CD4-positive, alpha-beta memory T cell (primary cell): ENCODE measurements at regions not wholly inside any gene's neighbourhood (a gene's known extent, or its start where the extent isn't known, plus 50 kb on each side); places are given as distances from the start of the nearest gene placed in this dataset.
"Not testable (repeated sequence)": the region's sequence is repeated elsewhere in the genome, so short reads cannot be mapped to it uniquely, and the experiment has no call there.

ENCODE experiments used
- CTCF ChIA-PET: fragments of 350-600 bp; sonication (Branson Sonifier 250); formaldehyde crosslinking; loops from one replicate; lab custom pipeline; 2021; ENCODE audit warnings: inconsistent platforms; ENCODE audit not compliant: partially characterized antibody; lab: Charles Lee
- POLR2A ChIA-PET: fragments of 350-600 bp; sonication (Branson Sonifier 250); formaldehyde crosslinking; loops from one replicate; lab custom pipeline; 2021; ENCODE audit not compliant: partially characterized antibody; lab: Charles Lee
- DNase-seq, 5 donors: peaks; one replicate each; pipeline versions ENCODE4 v3.0.0 to v3.0.0-alpha.2; 2020 to 2022; ENCODE audit warnings: mixed read lengths in 1 of 5
- H3K27ac ChIP-seq: one replicate; pipeline ENCODE4 v1.7.0; 2013; ENCODE audit warnings: low read depth, low read length
- H3K27me3 ChIP-seq: 2 replicates; pipeline ENCODE4 v1.7.0; 2013; ENCODE audit warnings: mild to moderate bottlenecking, low read length, moderate library complexity; ENCODE audit not compliant: insufficient read depth
- H3K36me3 ChIP-seq: 2 replicates; pipeline ENCODE4 v1.7.0; 2013; ENCODE audit warnings: mild to moderate bottlenecking, low read length, moderate library complexity; ENCODE audit not compliant: insufficient read depth
- H3K4me1 ChIP-seq: 2 replicates; pipeline ENCODE4 v1.7.0; 2013; ENCODE audit warnings: mild to moderate bottlenecking, low read length, moderate library complexity; ENCODE audit not compliant: insufficient read depth
- H3K4me3 ChIP-seq, 2 donors: one replicate each; pipeline ENCODE4 v1.7.0; 2013; ENCODE audit warnings: low read length in 2 of 2, mild to moderate bottlenecking in 1 of 2
- H3K9me3 ChIP-seq, 2 donors: one replicate each; pipeline ENCODE4 v1.7.0; 2013; ENCODE audit warnings: low read length in 2 of 2, control low read depth in 1 of 2; ENCODE audit not compliant: control insufficient read depth in 1 of 2
- H3K27ac Mint-ChIP-seq, 7 donors: one replicate each; pipeline ENCODE4 v1.8.0; 2020 to 2021; ENCODE audit warnings: mixed read lengths in 7 of 7, mild to moderate bottlenecking in 6 of 7, inconsistent platforms in 3 of 7, moderate library complexity in 3 of 7
- H3K27me3 Mint-ChIP-seq, 2 donors: one replicate each; pipeline ENCODE4 v1.8.0; 2020 to 2021; ENCODE audit warnings: mixed read lengths in 2 of 2
- H3K36me3 Mint-ChIP-seq, 2 donors: one replicate each; pipeline ENCODE4 v1.8.0; 2020 to 2021; ENCODE audit warnings: mixed read lengths in 2 of 2, inconsistent platforms in 1 of 2, mild to moderate bottlenecking in 1 of 2
- H3K4me1 Mint-ChIP-seq, 4 donors: one replicate each; pipeline ENCODE4 v1.8.0; 2020 to 2021; ENCODE audit warnings: mixed read lengths in 4 of 4, mild to moderate bottlenecking in 1 of 4
- H3K4me3 Mint-ChIP-seq, 8 donors: one replicate each; pipeline ENCODE4 v1.8.0; 2020 to 2021; ENCODE audit warnings: mixed read lengths in 8 of 8, mild to moderate bottlenecking in 7 of 8, moderate library complexity in 6 of 8, inconsistent platforms in 3 of 8
- H3K9me3 Mint-ChIP-seq, 8 donors: one replicate each; pipeline ENCODE4 v1.8.0; 2020 to 2021; ENCODE audit warnings: mixed read lengths in 8 of 8, mild to moderate bottlenecking in 5 of 8, inconsistent platforms in 3 of 8, moderate library complexity in 1 of 8
- intact Hi-C: fragments of 100-400 bp; cut with micrococcal nuclease; formaldehyde crosslinking; loops from one replicate; pipeline ENCODE4 v1.15.1; 2023

- ChIA-PET POLR2A (no interaction called here), CTCF (no interaction called here)
- Histone ChIP-seq H3K36me3 (no peaks in the 10 kb centered on the region), H3K27me3 (no peaks in the 10 kb centered on the region), H3K27ac (no peak overlapping the region), H3K4me3 (no peak overlapping the region), H3K4me1 (no peaks in the 10 kb centered on the region), H3K9me3 (no peaks in the 10 kb centered on the region)
- intact Hi-C loops: no loop called here
- Mint-ChIP-seq H3K36me3 (no peaks in the 10 kb centered on the region), H3K4me3 (no peak overlapping the region), H3K4me1 (no peaks in the 10 kb centered on the region), H3K27ac (no peak overlapping the region), H3K27me3 (no peaks in the 10 kb centered on the region), H3K9me3 (no peaks in the 10 kb centered on the region)
- no peak for DNase-seq
These were observed 222.3 kb upstream of the KIF2A start for GRCh38 chr5:62083661-62084060.

- Histone ChIP-seq H3K9me3 (no peaks in the 10 kb centered on the region), H3K4me3 (no peak overlapping the region), H3K4me1 (no peaks in the 10 kb centered on the region), H3K36me3 (no peaks in the 10 kb centered on the region), H3K27ac (no peak overlapping the region), H3K27me3 (no peaks in the 10 kb centered on the region)
- intact Hi-C loops: no loop called here
- H3K9me3 Mint-ChIP-seq: no peaks in the 10 kb centered on the region
- CTCF ChIA-PET: no interaction called here
- no peaks in the 10 kb centered on the region for H3K27me3 Mint-ChIP-seq
- no peak overlapping the region for H3K4me3 Mint-ChIP-seq
- POLR2A ChIA-PET: no interaction called here
- H3K27ac Mint-ChIP-seq: peak overlapping the region in 1 of 7 donors; percentile 7
- no peaks in the 10 kb centered on the region for H3K4me1 Mint-ChIP-seq
- H3K36me3 Mint-ChIP-seq: no peaks in the 10 kb centered on the region
- no peak for DNase-seq
These were observed 221.6 kb upstream of the KIF2A start for GRCh38 chr5:62084391-62084790.

GRCh38 chr5:62090953-62091352 lies 215.1 kb upstream of the KIF2A start:
- H3K4me3 ChIP-seq: no peak overlapping the region
- Mint-ChIP-seq H3K27ac (no peak overlapping the region), H3K27me3 (peaks cover 0 to 4% of the 10 kb centered on the region in 2 donors), H3K4me1 (peaks cover 0 to 18% (median 9%) of the 10 kb centered on the region in 4 donors), H3K36me3 (no peaks in the 10 kb centered on the region), H3K9me3 (peaks cover 0 to 2% (median 0%) of the 10 kb centered on the region in 8 donors), H3K4me3 (no peak overlapping the region)
- no peaks in the 10 kb centered on the region for H3K27me3 ChIP-seq
- intact Hi-C loops: no loop called here
- no peaks in the 10 kb centered on the region for H3K4me1 ChIP-seq
- POLR2A ChIA-PET: no interaction called here
- DNase-seq: no peak
- H3K36me3 ChIP-seq: no peaks in the 10 kb centered on the region
- CTCF ChIA-PET: no interaction called here
- no peaks in the 10 kb centered on the region for H3K9me3 ChIP-seq
- no peak overlapping the region for H3K27ac ChIP-seq

- H3K9me3 Mint-ChIP-seq: peaks cover 0 to 7% (median 0%) of the 10 kb centered on the region in 8 donors
- H3K27ac ChIP-seq: no peak overlapping the region
- H3K4me3 Mint-ChIP-seq: peak overlapping the region in 6 of 8 donors; percentile 25 to 71 (median 64)
- H3K9me3 ChIP-seq: no peaks in the 10 kb centered on the region
- CTCF ChIA-PET: no interaction called here
- peaks cover 0 to 4% of the 10 kb centered on the region in 2 donors for H3K27me3 Mint-ChIP-seq
- no peaks in the 10 kb centered on the region for H3K36me3 Mint-ChIP-seq
- intact Hi-C loops: no loop called here
- H3K27ac Mint-ChIP-seq: peak overlapping the region in 1 of 7 donors; percentile 43
- H3K4me1 Mint-ChIP-seq: peaks cover 0 to 18% (median 9%) of the 10 kb centered on the region in 4 donors
- no peaks in the 10 kb centered on the region for H3K27me3 ChIP-seq
- no peak overlapping the region for H3K4me3 ChIP-seq
- POLR2A ChIA-PET: no interaction called here
- no peaks in the 10 kb centered on the region for H3K4me1 ChIP-seq
- no peaks in the 10 kb centered on the region for H3K36me3 ChIP-seq
- no peak for DNase-seq
These were observed 212.6 kb upstream of the KIF2A start for GRCh38 chr5:62093411-62093810.

DNA sequence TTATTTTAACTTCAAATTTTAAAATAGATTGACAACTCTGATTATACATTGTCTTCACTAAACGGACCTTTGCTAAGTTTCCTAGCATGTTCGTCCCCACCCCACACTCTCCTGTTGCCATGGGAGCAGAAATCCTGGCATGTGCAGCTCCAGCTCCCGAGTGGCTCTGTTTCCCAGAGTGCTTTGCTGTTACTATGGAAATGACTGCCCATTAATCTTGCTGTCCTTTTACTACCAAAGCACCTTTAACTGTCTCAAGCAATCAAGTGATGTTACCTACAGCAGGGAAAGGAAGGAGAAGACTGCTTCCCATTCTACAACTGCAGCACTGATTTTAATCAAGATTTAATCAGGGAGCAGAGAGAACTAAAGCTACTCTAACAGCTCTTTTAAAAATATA lies 212.0 kb upstream of the KIF2A start:
- no peak for DNase-seq

DNA sequence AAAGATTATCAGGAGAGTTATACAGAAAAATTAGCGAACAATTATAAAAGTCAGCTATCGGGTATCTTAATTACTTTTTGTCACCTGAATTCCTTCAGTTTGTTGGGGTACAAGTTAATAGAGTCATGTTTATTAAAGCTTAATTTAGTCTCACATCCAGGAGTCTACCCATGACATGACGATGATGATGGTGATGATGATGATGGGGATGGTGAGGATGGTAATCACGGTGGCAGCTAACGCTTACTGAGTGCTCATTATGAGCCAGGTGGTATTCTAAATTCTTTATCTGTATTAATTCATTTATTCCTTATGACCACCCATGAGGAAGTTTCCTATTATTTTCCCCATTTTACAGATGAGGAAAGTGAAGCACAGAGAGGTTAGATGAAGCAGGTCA lies 208.6 kb upstream of the KIF2A start:
- peaks cover 4 to 7% of the 10 kb centered on the region in 2 donors for H3K27me3 Mint-ChIP-seq
- no peaks in the 10 kb centered on the region for H3K4me1 ChIP-seq
- ChIA-PET POLR2A (no interaction called here), CTCF (no interaction called here)
- no peaks in the 10 kb centered on the region for H3K9me3 ChIP-seq
- H3K36me3 Mint-ChIP-seq: no peaks in the 10 kb centered on the region
- peaks cover 0 to 13% (median under 1%) of the 10 kb centered on the region in 8 donors for H3K9me3 Mint-ChIP-seq
- H3K36me3 ChIP-seq: no peaks in the 10 kb centered on the region
- no peak overlapping the region for H3K4me3 ChIP-seq
- H3K4me3 Mint-ChIP-seq: no peak overlapping the region
- intact Hi-C loops: no loop called here
- H3K27me3 ChIP-seq: no peaks in the 10 kb centered on the region
- H3K4me1 Mint-ChIP-seq: peaks cover 0 to 18% (median 9%) of the 10 kb centered on the region in 4 donors
- no peak for DNase-seq
- H3K27ac ChIP-seq: no peak overlapping the region
- H3K27ac Mint-ChIP-seq: no peak overlapping the region

More for the DNA sequence above, 212.0 kb upstream of the KIF2A start:
- H3K27me3 ChIP-seq: no peaks in the 10 kb centered on the region
- POLR2A ChIA-PET: no interaction called here
- H3K27ac ChIP-seq: no peak overlapping the region
- Mint-ChIP-seq H3K4me3 (peak overlapping the region; percentile 22 to 71 (median 70)), H3K36me3 (no peaks in the 10 kb centered on the region), H3K9me3 (peaks cover 0 to 7% (median 0%) of the 10 kb centered on the region in 8 donors), H3K27ac (peak overlapping the region in 1 of 7 donors; percentile 34), H3K27me3 (peaks cover under 1 to 4% of the 10 kb centered on the region in 2 donors), H3K4me1 (peaks cover 0 to 18% (median 9%) of the 10 kb centered on the region in 4 donors)
- H3K4me1 ChIP-seq: no peaks in the 10 kb centered on the region
- intact Hi-C loops: no loop called here
- no peaks in the 10 kb centered on the region for H3K36me3 ChIP-seq
- H3K9me3 ChIP-seq: no peaks in the 10 kb centered on the region
- CTCF ChIA-PET: no interaction called here
- H3K4me3 ChIP-seq: no peak overlapping the region

DNA sequence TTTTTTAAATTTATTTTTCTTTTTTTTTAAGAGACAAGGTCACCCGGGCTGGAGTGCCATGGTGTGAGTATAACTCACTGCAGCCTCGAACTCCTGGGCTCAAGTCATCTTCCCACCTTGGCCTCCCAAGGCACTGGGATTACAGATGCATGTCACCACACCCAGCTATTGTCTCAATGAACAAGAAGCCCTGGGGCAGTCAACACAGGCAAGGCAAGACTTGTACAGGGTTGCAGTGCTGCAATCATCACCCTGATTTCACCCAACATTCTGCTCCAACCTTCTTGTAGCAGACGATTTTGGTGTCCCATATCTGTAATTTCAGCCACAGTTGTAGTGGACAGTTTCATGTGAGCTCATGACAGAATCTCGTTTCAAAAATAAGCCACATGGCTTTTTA lies 205.8 kb upstream of the KIF2A start:
- no peak overlapping the region for H3K4me3 ChIP-seq
- Mint-ChIP-seq H3K4me3 (no peak overlapping the region), H3K4me1 (no peaks in the 10 kb centered on the region), H3K27ac (no peak overlapping the region), H3K9me3 (peaks cover 2 to 13% (median 4%) of the 10 kb centered on the region in 8 donors), H3K36me3 (no peaks in the 10 kb centered on the region), H3K27me3 (peaks cover 4 to 7% of the 10 kb centered on the region in 2 donors)
- ChIA-PET POLR2A (no interaction called here), CTCF (no interaction called here)
- intact Hi-C loops: no loop called here
- no peaks in the 10 kb centered on the region for H3K4me1 ChIP-seq
- H3K27ac ChIP-seq: no peak overlapping the region
- no peak for DNase-seq
- no peaks in the 10 kb centered on the region for H3K9me3 ChIP-seq
- H3K36me3 ChIP-seq: no peaks in the 10 kb centered on the region
- no peaks in the 10 kb centered on the region for H3K27me3 ChIP-seq

DNA sequence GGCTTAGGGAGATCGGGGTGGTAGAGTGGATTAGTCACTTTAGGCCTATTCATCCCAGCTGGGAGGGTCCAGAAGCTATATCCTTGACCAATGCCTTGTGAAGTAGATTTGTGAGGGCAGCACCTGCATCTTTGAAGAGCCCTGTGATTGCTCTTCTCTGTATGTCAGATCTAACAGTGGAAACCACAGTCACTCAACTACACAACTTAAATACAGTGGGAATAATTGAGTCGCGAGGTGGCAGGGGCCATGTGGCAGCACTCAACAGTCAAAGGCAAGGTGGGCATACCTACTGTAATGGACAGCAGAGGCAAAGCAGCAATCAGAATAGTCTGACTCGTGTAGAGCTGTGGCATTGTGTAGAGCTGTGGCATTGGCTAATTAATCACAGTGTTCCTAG lies 202.1 kb upstream of the KIF2A start:
- intact Hi-C loops, H3K9me3 ChIP-seq: not testable (repeated sequence)

More for the DNA sequence above, 202.1 kb upstream of the KIF2A start:
- H3K27me3 ChIP-seq, CTCF ChIA-PET, DNase-seq, H3K4me1 ChIP-seq, POLR2A ChIA-PET, H3K4me3 Mint-ChIP-seq, H3K36me3 ChIP-seq, H3K27ac Mint-ChIP-seq, H3K9me3 Mint-ChIP-seq, H3K27me3 Mint-ChIP-seq, H3K4me1 Mint-ChIP-seq, H3K4me3 ChIP-seq, H3K27ac ChIP-seq, H3K36me3 Mint-ChIP-seq: not testable (repeated sequence)
